Endothelial cell of umbilical vein (primary cell): ENCODE measurements at regions not wholly inside any gene's neighbourhood (a gene's known extent, or its start where the extent isn't known, plus 50 kb on each side); places are given as distances from the start of the nearest gene placed in this dataset. TPM values are rescaled to one million over a fixed set of nuclear protein-coding genes. Genes with fewer than 3 reads are reported as not detected.
A peak's percentile ranks its signal among the peaks of the same experiment; 100 is the strongest.

Source experiments
- BruUV-seq: library from RNA; stranded (reverse); fragments of 400-500 nt; replicated peaks from 2 replicates; lab custom pipeline; 2021; lab: Mats Ljungman, UMichigan
- CTCF ChIA-PET: fragments of 300-600, 350-600 bp; sonication (Branson Sonifier 250); formaldehyde crosslinking; loops from one replicate; lab custom pipeline; 2021; ENCODE audit warnings: antibody characterized with exemption, inconsistent platforms; lab: Charles Lee
- POLR2A ChIA-PET: fragments of 300-600, 350-600 bp; sonication (Branson Sonifier 250); formaldehyde crosslinking; loops from one replicate; lab custom pipeline; 2021; ENCODE audit warnings: antibody characterized with exemption, inconsistent platforms; lab: Charles Lee
- DNase-seq: peaks from one replicate; pipeline ENCODE4 v3.0.0-alpha.2; 2011; ENCODE audit warnings: low read depth, low spot score
- FAIRE-seq: peaks from 2 replicates; lab custom pipeline; 2011; peaks lifted over from hg19 to GRCh38; lab: Jason Lieb, UNC
- H2AFZ ChIP-seq: 2 replicates; pipeline ENCODE4 v1.6.0; 2012; ENCODE audit warnings: low read depth, low read length, control low read depth, inconsistent platforms
- H3K27ac ChIP-seq: 2 replicates; pipeline ENCODE4 v1.5.1; 2011; ENCODE audit warnings: low read depth, mild to moderate bottlenecking, control low read depth, low read length, moderate library complexity; ENCODE audit not compliant: insufficient read depth
- H3K27me3 ChIP-seq, 2 experiments: 2 replicates each; pipeline versions ENCODE4 v1.6.0 to v1.6.1; 2011; ENCODE audit warnings: low read length in 2 of 2, mixed read lengths in 1 of 2; ENCODE audit not compliant: control insufficient read depth in 2 of 2, insufficient read depth in 2 of 2
- H3K36me3 ChIP-seq, 2 experiments: 2 replicates in 1 of 2; 3 replicates in 1 of 2; pipeline ENCODE4 v1.5.1; 2011; ENCODE audit warnings: low read length in 2 of 2, mild to moderate bottlenecking in 1 of 2, moderate library complexity in 1 of 2; ENCODE audit not compliant: control insufficient read depth in 2 of 2, insufficient read depth in 2 of 2; ENCODE audit errors: extremely low read depth in 1 of 2
- H3K4me1 ChIP-seq: 3 replicates; pipeline ENCODE4 v1.5.1; 2011; ENCODE audit warnings: mild to moderate bottlenecking, low read length; ENCODE audit not compliant: control insufficient read depth, insufficient read depth; ENCODE audit errors: extremely low read depth
- H3K4me2 ChIP-seq: 2 replicates; pipeline ENCODE4 v1.6.1; 2011; ENCODE audit warnings: low read length, control low read depth, mixed read lengths; ENCODE audit not compliant: insufficient read depth
- H3K4me3 ChIP-seq, 3 experiments: fragments of 200-600 bp in 1 of 3; sonication (generic), shearing (Covaris generic) in 1 of 3; replicated peaks in 1 of 3; 2 replicates each; pipeline ENCODE4 v1.5.1; 2011 to 2016; ENCODE audit warnings: control low read depth in 3 of 3, low read length in 3 of 3, mild to moderate bottlenecking in 2 of 3, inconsistent platforms in 1 of 3, low read depth in 1 of 3, moderate library complexity in 1 of 3; ENCODE audit not compliant: insufficient read depth in 1 of 3
- H3K79me2 ChIP-seq: 2 replicates; pipeline ENCODE4 v1.6.0; 2012; ENCODE audit warnings: low read length, inconsistent platforms; ENCODE audit not compliant: control insufficient read depth, insufficient read depth
- H3K9ac ChIP-seq: replicated peaks from 2 replicates; pipeline ENCODE3; 2011; ENCODE audit warnings: low read length, control low read depth; ENCODE audit not compliant: insufficient read depth; ENCODE audit errors: extremely low read depth
- H3K9me1 ChIP-seq: replicated peaks from 3 replicates; pipeline ENCODE4 v1.6.0; 2011; ENCODE audit warnings: mild to moderate bottlenecking, low read length; ENCODE audit not compliant: control insufficient read depth, insufficient read depth; ENCODE audit errors: extremely low read depth
- H3K9me3 ChIP-seq: replicated peaks from 2 replicates; pipeline ENCODE4 v1.5.1; 2012; ENCODE audit warnings: low read length, inconsistent platforms; ENCODE audit not compliant: control insufficient read depth, insufficient read depth
- H4K20me1 ChIP-seq: replicated peaks from 2 replicates; pipeline ENCODE3; 2011; ENCODE audit warnings: mild to moderate bottlenecking, low read length; ENCODE audit not compliant: control insufficient read depth, insufficient read depth; ENCODE audit errors: extremely low read depth
- EZH2 ChIP-seq: IDR thresholded peaks from 2 replicates; pipeline ENCODE4 v1.6.1; 2012; ENCODE audit warnings: borderline replicate concordance, low read depth, mild to moderate bottlenecking, moderate library complexity, low read length, inconsistent platforms; ENCODE audit not compliant: severe bottlenecking
- FOS ChIP-seq: IDR thresholded peaks from 2 replicates; pipeline ENCODE4 v1.6.1; 2011; ENCODE audit warnings: mild to moderate bottlenecking, low read length, moderate library complexity, borderline replicate concordance; ENCODE audit not compliant: insufficient read depth
- GATA2 ChIP-seq: IDR thresholded peaks from 2 replicates; pipeline ENCODE4 v1.7.0; 2011; ENCODE audit warnings: low read depth, mild to moderate bottlenecking, moderate library complexity, mixed read lengths, low read length; ENCODE audit not compliant: insufficient read length, insufficient read depth
- JUN ChIP-seq: IDR thresholded peaks from 2 replicates; pipeline ENCODE4 v1.6.1; 2011; ENCODE audit warnings: borderline replicate concordance, low read depth; ENCODE audit not compliant: insufficient read length, insufficient read depth
- MAX ChIP-seq: IDR thresholded peaks from 2 replicates; pipeline ENCODE4 v1.6.1; 2011; ENCODE audit not compliant: insufficient read depth, insufficient read length
- MYC ChIP-seq: IDR thresholded peaks from one replicate; pipeline ENCODE4 v1.6.1; 2011; ENCODE audit warnings: mild to moderate bottlenecking, low read depth, low read length
- POLR2A ChIP-seq: IDR thresholded peaks from 2 replicates; pipeline ENCODE4 v1.6.1; 2012; ENCODE audit warnings: low read depth, mild to moderate bottlenecking, control low read depth, low read length
- POLR2AphosphoS5 ChIP-seq: IDR thresholded peaks from 2 replicates; pipeline ENCODE4 v1.6.1; 2012; ENCODE audit warnings: low read depth, mild to moderate bottlenecking, control low read depth, low read length, moderate library complexity; ENCODE audit not compliant: insufficient read depth
- dilution Hi-C: fragments of 300-500 bp; cut with MboI; formaldehyde crosslinking; loops from one replicate; pipeline ENCODE4 v1.15.0; 2019; ENCODE audit warnings: low sequenced_read_pairs; ENCODE audit not compliant: extremely low pct_ligation_motif_present
- intact Hi-C: fragments of 100-400 bp; cut with micrococcal nuclease; formaldehyde crosslinking; loops from one replicate; pipeline ENCODE4 v1.10.0; 2022
- microRNA counts: library from miRNA; unstranded; fragments of <30 nt; microRNA quantifications from one replicate; lab custom pipeline; 2016
- microRNA-seq: library from miRNA; unstranded; fragments of <30 nt; microRNA quantifications from one replicate; pipeline ENCODE4 v1.2.0, GENCODE V29; 2021; ENCODE audit warnings: borderline number of aligned reads, borderline replicate concordance
- small RNA-seq: library from RNA; depleted of rRNA; stranded (forward); fragments of <200 nt; gene quantifications from one replicate; pipeline ENCODE3, GENCODE V24; 2012; ENCODE audit warnings: low replicate concordance, low read depth; ENCODE audit not compliant: insufficient read depth, insufficient read length
- TF ChIP-seq, protein P1 (sequence below), 2 donors: IDR thresholded peaks; 1 replicate in 1 of 2; 2 replicates in 1 of 2; pipeline ENCODE4 v1.5.1; 2011; ENCODE audit warnings: low read length in 2 of 2, mild to moderate bottlenecking in 2 of 2, moderate library complexity in 2 of 2, control low read depth in 1 of 2, inconsistent platforms in 1 of 2, low read depth in 1 of 2; ENCODE audit not compliant: insufficient read depth in 1 of 2; ENCODE audit errors: extremely low read depth in 1 of 2

DNA sequence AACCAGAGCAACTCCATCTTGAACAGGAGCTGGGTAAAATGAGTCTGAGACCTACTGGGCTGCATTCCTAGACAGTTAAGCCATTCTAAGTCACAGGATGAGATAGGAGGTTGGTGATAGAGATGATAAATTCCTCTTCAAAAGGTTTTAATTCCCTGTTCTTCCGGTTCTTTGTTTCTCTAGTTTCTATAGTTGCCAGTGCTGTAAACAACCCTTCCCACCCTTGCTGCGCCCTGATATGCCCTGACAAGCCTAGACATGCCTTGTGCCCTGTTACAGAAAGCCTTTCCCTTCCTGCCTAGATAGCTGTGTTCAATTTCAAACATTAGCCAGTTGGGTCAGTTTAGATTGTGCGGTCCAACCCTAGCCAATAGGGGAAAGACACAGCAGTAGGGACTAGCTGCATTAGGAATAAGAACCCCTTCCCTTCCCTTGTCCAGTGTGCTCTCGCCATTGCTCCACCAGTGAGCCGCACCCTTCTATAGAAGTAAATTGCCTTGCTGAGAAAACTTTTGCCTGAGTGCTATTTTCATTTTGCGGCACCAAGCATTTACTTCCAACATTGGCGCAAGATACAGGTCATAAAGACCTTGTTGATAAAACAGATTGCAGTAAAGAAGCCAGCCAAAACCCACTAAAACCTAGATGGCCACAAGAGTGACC, 52.5 kb upstream of the CCN2 start:
- no peak overlapping the region for H3K4me2 ChIP-seq
- CTCF ChIA-PET = no interaction called here
- H4K20me1 ChIP-seq = no peaks in the 10 kb centered on the region
- FAIRE-seq = no peak
- BruUV-seq = no TSS peak
- no peak overlapping the region for H3K27ac ChIP-seq
- dilution Hi-C loops (no loop called here), intact Hi-C loops (no loop called here)
- no peak overlapping the region for H3K4me3 ChIP-seq
- H3K9me3 ChIP-seq = peaks cover 3% of the 10 kb centered on the region
- no peak overlapping the region for H2AFZ ChIP-seq
- H3K9me1 ChIP-seq = no peaks in the 10 kb centered on the region
- H3K4me1 ChIP-seq = peaks cover 5% of the 10 kb centered on the region
- POLR2A ChIA-PET = no interaction called here
- H3K79me2 ChIP-seq = no peaks in the 10 kb centered on the region
- no peaks in the 10 kb centered on the region for H3K27me3 ChIP-seq
- no peaks in the 10 kb centered on the region for H3K36me3 ChIP-seq
- no peak for DNase-seq
- H3K9ac ChIP-seq = no peak overlapping the region
- TF ChIP-seq JUN = no peak
- TF ChIP-seq, protein P1, sequence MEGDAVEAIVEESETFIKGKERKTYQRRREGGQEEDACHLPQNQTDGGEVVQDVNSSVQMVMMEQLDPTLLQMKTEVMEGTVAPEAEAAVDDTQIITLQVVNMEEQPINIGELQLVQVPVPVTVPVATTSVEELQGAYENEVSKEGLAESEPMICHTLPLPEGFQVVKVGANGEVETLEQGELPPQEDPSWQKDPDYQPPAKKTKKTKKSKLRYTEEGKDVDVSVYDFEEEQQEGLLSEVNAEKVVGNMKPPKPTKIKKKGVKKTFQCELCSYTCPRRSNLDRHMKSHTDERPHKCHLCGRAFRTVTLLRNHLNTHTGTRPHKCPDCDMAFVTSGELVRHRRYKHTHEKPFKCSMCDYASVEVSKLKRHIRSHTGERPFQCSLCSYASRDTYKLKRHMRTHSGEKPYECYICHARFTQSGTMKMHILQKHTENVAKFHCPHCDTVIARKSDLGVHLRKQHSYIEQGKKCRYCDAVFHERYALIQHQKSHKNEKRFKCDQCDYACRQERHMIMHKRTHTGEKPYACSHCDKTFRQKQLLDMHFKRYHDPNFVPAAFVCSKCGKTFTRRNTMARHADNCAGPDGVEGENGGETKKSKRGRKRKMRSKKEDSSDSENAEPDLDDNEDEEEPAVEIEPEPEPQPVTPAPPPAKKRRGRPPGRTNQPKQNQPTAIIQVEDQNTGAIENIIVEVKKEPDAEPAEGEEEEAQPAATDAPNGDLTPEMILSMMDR (IDR thresholded peaks at IDR 0.05; ENCODE audit: extremely low read depth in 1 of 2, insufficient read depth in 1 of 2, low read depth in 1 of 2, low read length in 2 of 2) = no peak
- no peak for TF ChIP-seq MAX
- TF ChIP-seq EZH2 = no peak
- no peak for TF ChIP-seq MYC
- TF ChIP-seq POLR2A = no peak
- no peak for TF ChIP-seq POLR2AphosphoS5
- no peak for TF ChIP-seq FOS
- TF ChIP-seq GATA2 = no peak

MicroRNAs in the stretch of these regions (microRNA counts, 767-probe panel; counts per million panel counts)
- 723 counts per million, percentile 96 among the panel's probes with 10 or more counts for microRNA hsa-miR-548aj-3p (lab: Ali Mortazavi, UCI)

Small RNA genes in the stretch of these regions (microRNA-seq; reads per million reads assigned to microRNA genes)
- gene MIR548AJ1 = not detected

Small RNA genes in the stretch of these regions (small RNA-seq; reads per million reads assigned to genes)
- not detected for gene MIR548AJ1
